HG02973 (cell line): ENCODE measurements at regions not wholly inside any gene's neighbourhood (a gene's known extent, or its start where the extent isn't known, plus 50 kb on each side); places are given as distances from the start of the nearest gene placed in this dataset.

Experiments used
- ATAC-seq: cut with Tn5 transposase; IDR thresholded peaks from one replicate; pipeline ENCODE4 v1.9.1; 2021; ENCODE audit warnings: moderate library complexity; ENCODE audit not compliant: unreplicated experiment

DNA sequence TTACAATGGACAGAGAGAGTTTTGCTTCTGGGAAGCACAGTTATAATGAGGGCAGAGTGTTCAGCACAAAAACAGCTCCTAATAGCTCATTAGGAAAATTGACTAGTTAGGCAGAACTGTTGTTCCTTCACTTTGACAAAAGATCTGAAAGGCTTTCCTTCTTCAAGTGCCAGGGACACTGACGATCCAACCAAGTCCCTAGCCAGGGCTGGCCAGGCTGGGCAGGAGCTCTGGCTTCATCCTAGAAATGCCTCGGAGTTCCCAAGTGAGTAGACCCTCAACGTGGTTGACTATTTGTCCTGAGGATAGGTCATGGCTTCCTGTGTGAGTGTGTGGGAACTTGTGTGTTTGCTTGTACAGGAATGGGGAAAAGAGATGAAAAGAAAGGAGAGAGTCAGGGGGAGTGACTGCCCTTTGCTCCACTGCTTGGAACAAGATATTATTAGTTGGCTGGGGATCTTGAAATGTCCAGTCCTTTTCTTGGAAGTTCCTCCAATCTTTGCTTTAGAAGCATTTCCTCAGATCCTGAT is 617.9 kb downstream of the NTRK3 start:
- no peak for ATAC-seq

DNA sequence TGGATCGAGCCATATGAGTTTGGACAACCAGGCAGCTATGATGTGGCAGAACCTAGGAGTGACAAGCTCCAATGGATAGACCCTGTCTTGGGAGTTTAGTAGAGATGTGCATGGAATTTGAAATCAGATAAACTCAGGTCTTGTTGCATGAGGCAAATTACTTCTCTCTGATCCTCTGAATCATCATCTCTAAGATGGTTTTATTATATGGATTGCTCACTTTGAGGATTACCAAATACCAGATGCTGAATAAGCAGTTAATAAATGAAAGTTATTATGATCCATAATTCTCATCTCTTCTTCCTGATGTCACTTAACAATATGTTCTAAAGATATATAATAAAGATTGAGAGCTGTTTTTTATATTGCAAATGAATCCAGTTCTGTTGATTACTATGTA is 622.2 kb downstream of the NTRK3 start:
- ATAC-seq: no peak

DNA sequence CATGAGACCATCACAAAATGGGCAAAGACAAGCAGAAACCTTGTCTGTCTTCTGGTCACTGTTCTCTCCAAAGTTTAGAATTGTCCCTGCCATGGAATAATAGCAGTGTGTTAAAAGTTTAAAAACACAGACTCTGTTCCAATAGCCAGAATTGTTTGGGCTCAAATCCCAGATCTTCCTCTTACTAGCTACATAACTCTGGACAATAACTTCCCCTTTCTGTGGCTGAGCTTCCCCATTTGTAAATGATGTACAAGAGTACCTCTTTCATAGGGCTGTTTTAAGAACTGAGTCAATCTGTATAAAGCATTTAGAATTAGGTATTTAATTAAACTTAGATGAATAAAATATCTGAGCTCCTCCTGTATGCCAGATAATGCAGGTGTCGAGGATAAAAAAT is 623.0 kb downstream of the NTRK3 start:
- no peak for ATAC-seq

DNA sequence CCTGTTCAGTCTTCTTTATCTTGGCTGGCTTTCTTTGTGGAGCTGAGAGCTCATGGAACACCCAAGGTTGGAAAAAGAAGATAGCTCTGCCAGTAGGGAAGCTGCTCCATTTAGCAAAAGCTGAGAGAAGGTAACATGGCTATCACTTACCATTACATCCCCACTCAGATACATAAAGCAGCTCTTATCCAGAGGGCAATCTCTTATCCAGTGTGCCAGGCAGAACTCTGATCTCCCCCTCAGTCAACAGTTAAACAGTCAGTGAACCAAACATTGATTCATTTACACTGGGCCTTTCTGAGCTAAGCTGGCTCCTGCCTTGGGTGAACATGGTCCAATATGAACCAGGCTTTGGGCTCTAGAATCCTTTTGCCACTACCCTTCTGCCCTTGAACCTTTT is 624.2 kb downstream of the NTRK3 start:
- no peak for ATAC-seq

DNA sequence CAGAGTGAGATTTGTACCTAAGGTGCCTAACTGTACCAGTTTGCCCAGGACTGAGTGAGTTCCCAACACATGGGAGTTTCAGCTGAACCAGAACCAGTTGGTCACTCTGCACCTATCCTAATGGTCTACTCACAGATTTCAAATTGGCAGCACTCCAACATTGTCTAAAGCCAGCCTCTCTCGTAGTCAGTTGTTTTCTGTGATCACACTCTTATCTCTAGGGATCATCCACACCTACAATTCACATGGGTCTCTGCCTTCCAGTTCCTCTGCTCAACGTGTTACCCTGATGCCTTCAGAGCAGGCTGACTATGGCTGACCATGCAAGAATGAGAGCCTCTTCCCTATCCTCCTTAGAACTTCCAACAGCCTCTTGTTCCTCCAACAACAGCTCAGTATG is 624.8 kb downstream of the NTRK3 start:
- no peak for ATAC-seq

DNA sequence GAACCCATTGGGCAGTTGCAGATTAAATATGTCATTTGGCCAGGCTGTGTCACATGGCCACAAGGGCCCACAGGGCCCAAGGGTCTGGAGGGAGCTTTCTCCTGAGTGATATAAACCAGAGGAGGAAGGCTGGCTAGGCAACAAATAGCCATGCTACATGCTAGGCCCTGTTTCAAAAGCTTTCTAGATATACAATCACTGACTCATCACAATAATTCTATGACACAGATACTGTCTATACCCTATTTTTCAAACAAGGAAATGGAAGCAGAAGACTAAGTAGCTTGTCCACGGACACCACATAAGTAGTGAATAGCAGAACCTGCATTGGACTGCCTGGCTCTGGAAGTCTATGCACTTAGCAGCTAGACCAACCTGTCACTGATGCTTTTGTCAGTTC is 625.4 kb downstream of the NTRK3 start:
- ATAC-seq: no peak

DNA sequence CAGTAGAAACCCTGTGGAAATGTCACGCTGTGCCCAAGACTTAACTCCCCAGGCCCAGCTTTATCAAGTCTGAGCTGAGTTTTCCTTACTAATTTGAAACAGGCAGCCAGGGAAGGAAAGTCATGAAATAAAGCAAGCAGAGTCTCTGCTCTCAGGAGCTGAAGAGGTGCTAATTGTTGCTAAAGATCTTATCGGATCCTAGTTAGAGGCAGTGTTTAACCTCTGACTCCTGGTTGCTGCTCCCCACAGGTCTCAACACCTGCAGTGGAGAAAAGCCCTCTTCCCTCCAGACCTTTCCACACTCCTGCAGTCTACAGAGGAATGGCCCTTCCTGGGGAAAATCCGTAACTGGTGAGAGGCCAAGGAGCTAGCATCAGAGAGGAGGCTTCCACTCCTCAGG is 628.2 kb downstream of the NTRK3 start:
- ATAC-seq: no peak

DNA sequence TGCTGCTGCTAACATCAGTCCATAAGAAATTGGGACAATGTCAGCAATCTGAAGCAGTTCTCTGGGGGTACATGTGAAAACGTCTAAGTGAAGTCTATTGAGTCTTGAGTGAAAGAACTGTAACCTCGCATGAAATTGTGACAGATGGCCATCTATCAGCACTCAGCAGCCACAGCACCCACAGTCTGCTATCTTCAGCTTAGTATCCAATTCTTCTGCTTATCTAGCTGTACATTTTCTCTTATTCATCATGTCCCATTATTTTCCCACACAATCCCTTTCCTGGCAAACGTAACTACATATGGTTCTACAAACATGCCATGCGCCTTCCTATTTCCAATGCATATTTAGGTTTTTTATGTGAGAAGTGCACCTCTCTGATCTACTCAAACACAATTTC is 629.7 kb downstream of the NTRK3 start:
- no peak for ATAC-seq

DNA sequence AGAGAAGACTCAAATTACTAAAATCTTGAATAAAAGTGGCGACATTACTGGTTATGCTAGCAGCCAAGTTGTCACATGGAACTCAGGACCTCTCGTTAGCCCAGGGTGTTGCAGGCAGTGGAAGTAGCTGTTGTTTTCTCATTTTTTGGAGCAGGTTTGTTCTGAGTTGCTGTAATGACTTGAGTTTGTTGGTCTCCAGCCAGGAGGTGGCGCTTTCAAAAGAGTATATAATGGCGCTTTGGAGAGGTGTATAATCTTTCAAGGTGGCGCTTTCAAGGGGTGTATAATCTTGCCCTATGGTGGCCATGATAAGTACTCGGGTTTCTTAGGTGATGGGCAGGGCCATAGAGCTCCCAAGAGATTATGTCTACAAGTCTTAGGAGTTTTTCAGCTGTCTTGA is 632.7 kb downstream of the NTRK3 start:
- no peak for ATAC-seq

DNA sequence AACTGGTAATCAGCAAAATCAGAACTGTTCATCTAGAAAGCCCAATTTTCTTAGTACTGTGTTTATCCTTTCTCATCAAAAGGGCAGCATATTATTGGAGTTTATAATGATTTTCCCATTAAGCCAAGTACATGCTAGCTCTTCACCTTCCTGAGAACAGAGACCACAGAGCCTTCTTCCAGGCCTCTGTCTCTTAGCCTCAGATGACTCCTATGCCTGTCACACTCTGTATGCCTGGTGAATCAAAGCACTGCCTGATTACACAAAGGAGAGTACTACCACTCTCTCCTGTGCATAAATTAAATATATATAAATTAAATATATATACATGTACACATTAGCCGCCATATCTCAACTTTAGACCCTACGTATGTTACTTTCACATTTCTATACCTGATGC is 636.1 kb downstream of the NTRK3 start:
- no peak for ATAC-seq

DNA sequence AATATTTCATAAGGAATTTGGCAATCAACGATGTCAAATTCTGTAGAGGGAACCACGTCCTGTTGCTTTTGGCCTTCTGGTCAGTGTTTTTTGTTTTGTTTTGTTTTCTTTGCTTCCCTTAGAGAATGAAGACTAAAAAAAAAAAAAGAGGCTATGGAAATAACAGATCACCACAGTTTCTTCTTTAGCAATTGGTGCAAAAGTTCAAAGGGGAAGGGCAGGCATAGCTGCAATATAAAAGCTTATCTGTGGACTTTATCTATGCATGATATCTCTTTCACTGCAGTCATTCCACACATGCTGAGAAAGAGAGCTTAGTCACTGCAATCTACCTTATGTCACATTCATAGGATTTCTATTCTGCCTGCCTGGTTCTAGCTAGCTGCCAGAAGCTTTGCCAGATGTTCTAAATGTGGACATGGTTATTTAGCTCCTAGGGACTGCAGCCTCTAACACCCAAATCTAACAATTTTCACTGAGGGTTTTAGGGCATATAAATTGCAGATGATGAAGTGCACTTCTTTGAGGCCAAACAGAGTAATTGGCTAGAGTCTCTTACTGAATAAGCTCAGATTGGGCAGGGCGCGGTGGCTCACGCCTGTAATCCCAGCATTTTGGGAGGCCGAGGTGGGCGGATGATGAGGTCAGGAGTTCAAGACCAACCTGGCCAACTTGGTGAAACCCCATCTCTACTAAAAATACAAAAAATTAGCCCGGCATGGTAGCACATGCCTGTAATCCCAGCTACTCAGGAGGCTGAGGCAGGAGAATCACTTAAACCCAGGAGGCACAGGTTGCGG is 637.2 kb downstream of the NTRK3 start:
- ATAC-seq: no peak

DNA sequence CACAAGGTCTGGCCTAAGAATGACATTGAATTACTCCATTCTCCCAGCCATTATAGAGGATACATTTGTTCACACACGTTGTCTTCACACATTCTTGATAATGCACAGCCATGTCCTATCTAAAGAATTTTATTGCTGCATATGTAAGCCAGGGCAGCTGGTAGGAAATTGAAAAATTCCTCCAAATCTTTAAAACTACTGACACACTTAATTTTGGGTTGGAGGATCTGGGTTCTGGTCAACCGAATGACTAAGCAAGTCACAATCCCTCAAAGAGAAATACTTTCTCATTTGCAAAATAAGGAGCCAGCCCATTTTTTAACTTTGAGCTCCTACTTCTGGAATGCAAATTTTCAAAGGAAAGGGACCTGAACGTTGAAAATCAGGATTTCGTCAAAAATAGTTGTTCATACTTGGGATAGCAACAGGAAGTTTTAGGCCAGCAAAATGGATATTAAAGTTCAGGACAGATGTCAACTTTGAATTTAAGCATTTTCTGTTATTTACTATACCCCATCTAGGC is 638.3 kb downstream of the NTRK3 start:
- ATAC-seq: no peak

DNA sequence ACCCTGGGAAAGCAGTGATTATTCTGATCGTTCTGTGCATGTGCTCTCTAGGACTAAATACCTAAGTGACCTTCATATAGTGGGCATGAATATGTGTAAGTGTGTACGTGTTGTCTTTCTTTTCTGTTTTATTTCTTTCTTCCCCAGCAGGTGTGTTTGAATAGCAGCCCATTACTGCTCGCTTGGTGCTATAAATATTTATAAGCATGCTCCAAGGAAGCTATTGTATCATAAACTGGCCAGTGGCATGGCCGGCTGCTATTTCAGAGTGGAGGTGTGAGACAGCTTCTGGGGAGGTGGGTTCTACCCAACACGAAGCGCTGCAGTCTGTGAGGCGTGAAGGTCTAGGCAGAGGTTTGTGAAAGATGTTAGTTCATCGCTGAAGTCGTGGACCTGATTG is 641.8 kb downstream of the NTRK3 start:
- no peak for ATAC-seq

DNA sequence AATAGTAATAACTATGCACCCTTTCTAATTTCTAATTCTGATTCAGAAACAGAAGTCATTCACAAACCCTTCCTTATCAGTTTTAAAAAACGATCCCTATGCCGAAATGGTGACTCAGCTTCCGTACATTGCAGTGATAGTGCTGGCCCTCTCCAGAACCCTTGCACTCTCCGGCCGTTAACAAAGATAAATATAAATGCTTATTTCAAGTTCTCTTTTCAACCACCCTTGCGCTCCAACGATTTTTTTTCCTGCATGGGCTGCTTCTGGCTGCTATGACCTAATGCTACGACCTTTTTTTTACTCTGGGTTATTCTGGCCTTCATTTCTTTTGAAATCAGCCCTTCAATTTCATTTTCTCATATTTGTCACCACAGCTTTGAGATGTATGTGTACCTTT is 646.2 kb downstream of the NTRK3 start:
- ATAC-seq: no peak

DNA sequence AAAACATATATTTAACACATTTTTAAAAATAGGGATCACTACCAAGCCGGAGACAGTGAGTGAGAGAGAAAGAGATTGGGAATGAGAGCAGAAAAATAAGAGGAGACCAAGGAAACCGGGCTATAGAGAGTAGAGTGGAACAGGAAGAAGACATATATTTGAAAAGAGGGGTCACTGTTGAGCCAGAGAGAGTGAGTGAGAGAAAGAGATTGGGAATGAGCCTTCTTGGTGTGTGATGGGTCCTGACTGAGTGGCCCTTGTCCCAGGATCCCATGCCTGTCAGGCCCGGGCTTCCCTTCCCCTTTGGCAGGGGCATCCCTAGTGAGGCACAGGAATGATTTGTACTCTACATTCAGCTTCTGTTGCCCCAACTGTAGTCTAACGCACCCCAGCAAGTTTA is 646.6 kb downstream of the NTRK3 start:
- no peak for ATAC-seq

DNA sequence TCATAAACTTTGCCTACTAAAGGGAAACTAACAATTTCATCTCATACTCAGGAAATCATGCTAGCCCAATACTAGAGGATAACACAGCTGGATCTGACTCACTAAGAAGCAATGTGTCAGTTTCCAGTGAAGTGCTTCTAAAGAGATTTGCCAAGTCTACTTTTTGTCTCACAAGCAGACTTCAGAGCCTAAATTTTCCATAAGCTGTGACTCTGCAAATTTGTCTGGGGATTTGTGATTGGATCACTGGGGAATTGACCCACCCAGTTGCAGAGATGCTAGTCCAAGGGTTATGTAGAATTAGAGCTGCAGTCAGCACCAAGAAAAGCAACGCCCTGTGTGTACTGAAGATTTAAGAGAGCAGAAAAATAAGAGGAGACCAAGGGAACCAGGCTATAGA is 647.1 kb downstream of the NTRK3 start:
- no peak for ATAC-seq

DNA sequence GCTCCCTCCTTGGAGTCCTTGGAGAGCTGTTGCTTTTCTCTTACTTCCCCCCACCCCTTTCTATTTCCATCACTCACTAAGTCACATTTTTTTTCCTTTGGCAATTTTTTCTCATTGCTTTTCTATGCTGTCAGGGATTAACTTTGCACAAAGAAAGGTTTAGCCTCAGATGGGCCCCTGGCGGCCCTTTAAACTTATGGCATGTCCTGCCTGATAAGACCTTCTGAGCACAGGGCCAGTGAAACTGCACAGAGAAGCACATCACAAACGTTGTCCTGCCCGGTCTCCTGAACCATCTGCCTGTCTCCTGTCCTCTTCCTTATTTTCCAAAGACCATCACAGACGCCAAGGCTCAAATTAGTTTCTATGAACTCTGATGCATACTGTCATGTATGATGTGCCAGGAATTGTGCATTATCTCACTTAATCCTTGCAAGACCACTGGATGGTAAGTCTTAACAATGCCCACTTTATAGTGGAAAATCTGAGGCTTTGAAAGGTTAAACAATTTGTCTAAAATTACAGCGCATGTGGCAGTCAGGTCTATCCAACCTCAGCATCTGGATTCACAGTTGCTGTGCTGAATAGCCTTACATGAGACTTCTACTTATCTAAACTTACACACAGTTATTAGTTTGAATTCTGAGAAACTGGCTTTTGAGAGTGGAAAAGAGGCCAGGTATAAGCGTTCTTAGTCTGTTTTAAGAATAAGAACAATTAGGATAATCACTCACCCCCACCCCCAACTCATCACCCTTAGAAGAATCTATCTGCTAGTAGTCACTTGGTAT is 648.1 kb downstream of the NTRK3 start:
- no peak for ATAC-seq

DNA sequence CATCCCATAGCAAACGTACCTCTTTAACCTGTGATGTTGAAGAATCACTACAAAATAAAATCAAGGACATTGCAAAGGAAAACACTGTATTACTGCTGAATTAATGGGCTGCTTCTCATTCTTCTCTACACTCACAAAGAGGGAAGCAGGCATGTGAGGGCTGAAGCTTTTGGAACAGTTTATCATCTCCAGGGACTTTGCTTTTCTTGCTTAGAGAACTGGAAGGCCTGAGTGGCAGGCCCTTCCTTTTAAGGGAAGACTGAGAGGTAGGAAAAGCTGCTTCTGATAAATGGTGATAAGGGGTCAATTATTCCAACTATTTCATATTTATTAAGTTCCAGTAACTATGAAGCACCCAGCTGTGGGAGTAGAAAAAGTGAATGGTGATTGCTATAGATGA is 649.6 kb downstream of the NTRK3 start:
- ATAC-seq: no peak

DNA sequence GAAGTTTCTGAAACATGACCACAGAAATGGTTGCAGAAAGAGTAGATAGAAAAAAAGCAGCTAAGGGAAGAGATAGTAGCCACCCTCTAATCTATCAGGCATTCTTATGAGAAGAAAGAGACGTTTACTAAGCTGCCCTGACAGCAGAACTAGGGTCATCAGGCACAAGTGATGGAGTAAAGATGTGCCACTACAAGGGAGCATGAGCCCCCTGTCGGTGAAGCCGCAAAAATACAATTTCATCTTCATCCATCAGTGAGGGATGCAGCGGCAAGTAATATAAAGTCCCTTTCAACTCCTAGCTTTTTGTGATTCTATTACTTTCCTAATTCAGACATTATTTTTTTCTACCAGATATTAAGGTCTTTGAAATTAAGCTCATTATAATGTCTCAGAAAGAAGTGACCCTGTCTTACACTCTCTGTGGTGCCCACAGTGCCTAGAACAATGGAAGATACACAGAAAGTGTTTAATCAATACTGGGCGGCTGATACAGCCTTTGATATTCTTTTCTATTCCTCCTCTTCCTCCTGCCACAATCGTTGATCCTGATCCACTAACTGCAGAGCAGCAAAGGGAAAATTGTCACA is 651.6 kb downstream of the NTRK3 start:
- no peak for ATAC-seq

DNA sequence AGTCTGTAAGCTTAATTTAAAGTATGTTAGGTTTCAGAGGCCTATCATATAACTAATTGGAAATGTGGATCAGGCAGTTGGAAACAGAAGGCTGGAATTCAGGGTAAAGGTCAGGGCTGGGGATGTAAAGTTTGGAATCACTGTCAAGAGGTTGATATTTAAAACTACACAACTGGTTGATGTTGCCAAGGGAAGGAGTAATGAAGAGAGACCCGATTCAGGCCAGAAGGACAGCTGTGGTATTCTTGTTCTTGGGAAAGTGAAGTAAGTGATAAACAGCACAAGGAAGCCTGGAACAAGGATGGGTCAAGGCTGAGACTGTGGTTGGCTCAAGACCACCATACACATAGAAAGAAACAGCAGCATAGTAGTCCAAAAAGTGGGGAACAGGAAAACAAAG is 654.2 kb downstream of the NTRK3 start:
- no peak for ATAC-seq

DNA sequence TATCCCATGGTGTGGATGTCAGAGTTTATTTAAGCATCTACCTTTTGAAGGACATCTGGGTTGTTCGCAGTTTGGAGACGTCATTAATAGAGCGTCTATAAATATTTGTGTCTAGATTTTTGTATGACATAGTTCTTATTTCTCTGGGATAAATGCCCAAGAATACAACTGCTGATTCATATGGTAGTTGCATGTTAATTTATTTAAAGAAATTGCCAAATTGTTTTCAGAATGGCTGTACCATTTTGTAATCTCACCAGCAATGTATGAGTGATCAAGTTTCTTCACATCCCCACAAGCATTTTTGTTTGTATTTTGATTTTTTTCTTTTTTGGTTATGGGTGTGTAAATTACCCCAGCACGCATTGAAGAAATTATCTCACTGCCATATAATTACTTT is 656.9 kb downstream of the NTRK3 start:
- ATAC-seq: no peak
